ENCODE measurements at regions not wholly inside any gene's neighbourhood (a gene's known extent, or its start where the extent isn't known, plus 50 kb on each side); places are given as distances from the start of the nearest gene placed in this dataset.

- TF ChIP-seq ZBTB10 (tag by site-specific recombination; IDR thresholded peaks at IDR 0.05) (no peak), ZNF660 (tag by site-specific recombination; IDR thresholded peaks at IDR 0.05) (no peak), ZNF518A (tag by site-specific recombination; conservative IDR thresholded peaks at IDR 0.05; ENCODE audit: low read depth) (no peak), ZSCAN18 (tag by site-specific recombination; IDR thresholded peaks at IDR 0.05) (no peak), KLF10 (tag by site-specific recombination; IDR thresholded peaks at IDR 0.05) (no peak), ZNF133 (tag by site-specific recombination; IDR thresholded peaks at IDR 0.05) (no peak), ZNF223 (tag by site-specific recombination; IDR thresholded peaks at IDR 0.05) (no peak), SETDB1 (IDR thresholded peaks at IDR 0.05; ENCODE audit: insufficient read length, low read length) (no peak), ZNF791 (tag by site-specific recombination; IDR thresholded peaks at IDR 0.05) (no peak), ATF2 (tag by site-specific recombination; IDR thresholded peaks at IDR 0.05; ENCODE audit: low read depth) (no peak), TRIM28 (IDR thresholded peaks at IDR 0.05; ENCODE audit: borderline replicate concordance, low read length) (no peak), ZNF292 (tag by site-specific recombination; IDR thresholded peaks at IDR 0.05; ENCODE audit: borderline replicate concordance, low read depth) (no peak), GLI4 (tag by site-specific recombination; IDR thresholded peaks at IDR 0.05) (no peak)
- Histone ChIP-seq H3K27ac (ENCODE audit: extremely low read depth, low read depth, low read length) (no peak overlapping the region), H3K36me3 (ENCODE audit: control insufficient read depth in 2 of 2, insufficient read depth in 1 of 2, low read length in 2 of 2) (no peaks in the 10 kb centered on the region), H3K4me1 (ENCODE audit: control insufficient read depth, insufficient read depth, low read length) (no peaks in the 10 kb centered on the region), H3K9me3 (ENCODE audit: control insufficient read depth, insufficient read depth, low read depth, low read length) (no peaks in the 10 kb centered on the region), H3K4me3 (ENCODE audit: low read depth, low read length) (no peak overlapping the region)
- ChIA-PET POLR2A (no interaction called here), CTCF (interaction anchor here (1.1 kb wide), 1 partner anchor 214 kb away, joined by 3 read pairs; no protein-coding TSS in a partner anchor)
These were observed 714.2 kb upstream of the C9orf72 start for GRCh38 chr9:28287455-28287854.

- no peaks in the 10 kb centered on the region for H3K36me3 ChIP-seq (ENCODE audit: control insufficient read depth in 2 of 2, insufficient read depth in 1 of 2, low read length in 2 of 2)
- no peak overlapping the region for H3K4me3 ChIP-seq (ENCODE audit: low read depth, low read length)
- POLR2A ChIA-PET: no interaction called here
- TF ChIP-seq ZNF155 (tag by site-specific recombination; IDR thresholded peaks at IDR 0.05): no peak
- no peak for TF ChIP-seq ZNF585B (tag by site-specific recombination; IDR thresholded peaks at IDR 0.05)
- CTCF ChIA-PET: interaction anchor here (0.6 kb wide), 1 partner anchor 254 kb away, joined by 3 read pairs; no protein-coding TSS in a partner anchor
- H3K4me1 ChIP-seq (ENCODE audit: control insufficient read depth, insufficient read depth, low read length): no peaks in the 10 kb centered on the region
- H3K9me3 ChIP-seq (ENCODE audit: control insufficient read depth, insufficient read depth, low read depth, low read length): no peaks in the 10 kb centered on the region
- no peak overlapping the region for H3K27ac ChIP-seq (ENCODE audit: extremely low read depth, low read depth, low read length)
These were observed 716.5 kb upstream of the C9orf72 start for GRCh38 chr9:28289746-28290145.

Measured in HEK293 (cell line).